Panc1 (cell line): ENCODE measurements at regions not wholly inside any gene's neighbourhood (a gene's known extent, or its start where the extent isn't known, plus 50 kb on each side); places are given as distances from the start of the nearest gene placed in this dataset.

ENCODE experiments used
- POLR2AphosphoS5 ChIP-seq: IDR thresholded peaks from 2 replicates; pipeline ENCODE4 v1.6.1; 2012; ENCODE audit warnings: mild to moderate bottlenecking, low read depth, low read length, moderate library complexity
- TF ChIP-seq, protein P1 (sequence below): fragments of 450-650 bp; IDR thresholded peaks from 2 replicates; pipeline ENCODE4 v1.5.1; 2017; ENCODE audit warnings: mild to moderate bottlenecking

DNA sequence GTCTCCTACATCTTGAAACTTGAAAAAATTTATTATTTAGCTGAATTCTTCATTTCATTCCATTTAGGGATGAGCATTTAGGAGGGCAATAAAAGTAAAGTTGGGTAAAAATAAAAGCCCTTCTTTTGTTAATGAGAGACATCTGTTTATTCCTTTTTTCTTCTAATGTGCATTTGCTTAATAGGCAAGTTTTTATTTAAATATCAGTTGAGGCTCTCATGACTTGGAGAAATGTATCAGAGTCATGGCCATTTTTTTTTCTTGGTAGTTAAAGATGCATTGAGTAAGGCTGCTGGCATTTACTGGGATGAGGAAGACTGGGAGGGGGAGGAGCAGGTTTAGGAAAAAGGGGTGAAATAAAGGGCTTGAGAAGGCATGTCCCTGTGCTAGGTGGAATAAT, 609.9 kb upstream of the TMEM132C start:
- TF ChIP-seq, protein P1, sequence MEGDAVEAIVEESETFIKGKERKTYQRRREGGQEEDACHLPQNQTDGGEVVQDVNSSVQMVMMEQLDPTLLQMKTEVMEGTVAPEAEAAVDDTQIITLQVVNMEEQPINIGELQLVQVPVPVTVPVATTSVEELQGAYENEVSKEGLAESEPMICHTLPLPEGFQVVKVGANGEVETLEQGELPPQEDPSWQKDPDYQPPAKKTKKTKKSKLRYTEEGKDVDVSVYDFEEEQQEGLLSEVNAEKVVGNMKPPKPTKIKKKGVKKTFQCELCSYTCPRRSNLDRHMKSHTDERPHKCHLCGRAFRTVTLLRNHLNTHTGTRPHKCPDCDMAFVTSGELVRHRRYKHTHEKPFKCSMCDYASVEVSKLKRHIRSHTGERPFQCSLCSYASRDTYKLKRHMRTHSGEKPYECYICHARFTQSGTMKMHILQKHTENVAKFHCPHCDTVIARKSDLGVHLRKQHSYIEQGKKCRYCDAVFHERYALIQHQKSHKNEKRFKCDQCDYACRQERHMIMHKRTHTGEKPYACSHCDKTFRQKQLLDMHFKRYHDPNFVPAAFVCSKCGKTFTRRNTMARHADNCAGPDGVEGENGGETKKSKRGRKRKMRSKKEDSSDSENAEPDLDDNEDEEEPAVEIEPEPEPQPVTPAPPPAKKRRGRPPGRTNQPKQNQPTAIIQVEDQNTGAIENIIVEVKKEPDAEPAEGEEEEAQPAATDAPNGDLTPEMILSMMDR, result no peak
- no peak for TF ChIP-seq POLR2AphosphoS5
